ENCODE measurements at regions not wholly inside any gene's neighbourhood (a gene's known extent, or its start where the extent isn't known, plus 50 kb on each side); places are given as distances from the start of the nearest gene placed in this dataset.

DNA sequence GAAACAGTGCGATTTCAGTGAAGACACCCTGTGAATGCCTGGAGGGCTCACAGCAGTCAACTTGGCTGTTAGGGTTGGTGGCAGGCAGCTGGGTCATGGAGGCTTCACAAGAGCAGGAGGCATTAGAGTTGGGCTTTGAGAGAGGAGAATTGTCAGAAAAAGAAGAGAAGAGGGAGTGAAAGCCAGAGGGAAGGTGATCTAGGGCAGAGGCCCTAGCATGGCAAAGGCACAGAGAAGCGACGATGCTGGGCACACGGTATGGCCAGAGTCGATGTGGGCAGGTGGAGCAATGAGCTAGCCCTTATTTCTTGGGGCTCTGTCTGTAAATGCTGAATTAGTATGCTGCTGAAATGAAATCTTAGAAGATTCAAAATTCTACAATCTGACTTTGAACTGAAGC lies 52.6 kb upstream of the OLFM4 start:
- Histone ChIP-seq H3K36me3 (no peaks in the 10 kb centered on the region), H3K27me3 (no peaks in the 10 kb centered on the region), H3K4me3 (no peak overlapping the region), H3K27ac (no peak overlapping the region), H3K4me1 (ENCODE audit: low read depth) (no peaks in the 10 kb centered on the region), H3K9me3 (ENCODE audit: low read depth) (no peaks in the 10 kb centered on the region)
- TF ChIP-seq, protein P1, sequence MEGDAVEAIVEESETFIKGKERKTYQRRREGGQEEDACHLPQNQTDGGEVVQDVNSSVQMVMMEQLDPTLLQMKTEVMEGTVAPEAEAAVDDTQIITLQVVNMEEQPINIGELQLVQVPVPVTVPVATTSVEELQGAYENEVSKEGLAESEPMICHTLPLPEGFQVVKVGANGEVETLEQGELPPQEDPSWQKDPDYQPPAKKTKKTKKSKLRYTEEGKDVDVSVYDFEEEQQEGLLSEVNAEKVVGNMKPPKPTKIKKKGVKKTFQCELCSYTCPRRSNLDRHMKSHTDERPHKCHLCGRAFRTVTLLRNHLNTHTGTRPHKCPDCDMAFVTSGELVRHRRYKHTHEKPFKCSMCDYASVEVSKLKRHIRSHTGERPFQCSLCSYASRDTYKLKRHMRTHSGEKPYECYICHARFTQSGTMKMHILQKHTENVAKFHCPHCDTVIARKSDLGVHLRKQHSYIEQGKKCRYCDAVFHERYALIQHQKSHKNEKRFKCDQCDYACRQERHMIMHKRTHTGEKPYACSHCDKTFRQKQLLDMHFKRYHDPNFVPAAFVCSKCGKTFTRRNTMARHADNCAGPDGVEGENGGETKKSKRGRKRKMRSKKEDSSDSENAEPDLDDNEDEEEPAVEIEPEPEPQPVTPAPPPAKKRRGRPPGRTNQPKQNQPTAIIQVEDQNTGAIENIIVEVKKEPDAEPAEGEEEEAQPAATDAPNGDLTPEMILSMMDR (IDR thresholded peaks at IDR 0.05; ENCODE audit: low read depth, low read length): no peak
- no peak for DNase-seq (ENCODE audit: low read depth in 1 of 2, low spot score in 1 of 2)

DNA sequence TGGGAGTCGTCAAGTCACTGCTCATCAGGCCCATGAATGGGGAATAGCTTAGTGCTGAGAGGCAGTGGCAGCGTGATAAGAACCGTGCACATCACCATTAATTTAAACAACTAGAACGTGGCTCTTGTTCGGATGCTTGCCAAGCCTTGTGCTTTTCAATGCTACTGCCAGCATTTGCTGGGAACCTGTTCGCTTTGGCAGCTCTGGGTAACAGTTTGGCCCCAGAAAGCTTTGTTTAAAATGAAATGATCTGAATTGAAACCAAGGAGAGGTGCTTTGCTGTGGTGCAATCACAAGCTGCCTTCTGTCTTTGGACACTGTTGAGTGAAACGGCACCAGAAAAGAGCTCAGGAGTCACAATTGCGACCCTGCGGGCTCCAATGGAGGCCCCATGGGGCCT lies 53.5 kb upstream of the OLFM4 start:
- no peaks in the 10 kb centered on the region for H3K36me3 ChIP-seq
- no peaks in the 10 kb centered on the region for H3K4me1 ChIP-seq (ENCODE audit: low read depth)
- TF ChIP-seq, protein P1 (IDR thresholded peaks at IDR 0.05; ENCODE audit: low read depth, low read length): no peak
- H3K4me3 ChIP-seq: no peak overlapping the region
- H3K27ac ChIP-seq: no peak overlapping the region
- H3K9me3 ChIP-seq (ENCODE audit: low read depth): no peaks in the 10 kb centered on the region
- no peaks in the 10 kb centered on the region for H3K27me3 ChIP-seq
- DNase-seq (ENCODE audit: low read depth in 1 of 2, low spot score in 1 of 2): no peak

DNA sequence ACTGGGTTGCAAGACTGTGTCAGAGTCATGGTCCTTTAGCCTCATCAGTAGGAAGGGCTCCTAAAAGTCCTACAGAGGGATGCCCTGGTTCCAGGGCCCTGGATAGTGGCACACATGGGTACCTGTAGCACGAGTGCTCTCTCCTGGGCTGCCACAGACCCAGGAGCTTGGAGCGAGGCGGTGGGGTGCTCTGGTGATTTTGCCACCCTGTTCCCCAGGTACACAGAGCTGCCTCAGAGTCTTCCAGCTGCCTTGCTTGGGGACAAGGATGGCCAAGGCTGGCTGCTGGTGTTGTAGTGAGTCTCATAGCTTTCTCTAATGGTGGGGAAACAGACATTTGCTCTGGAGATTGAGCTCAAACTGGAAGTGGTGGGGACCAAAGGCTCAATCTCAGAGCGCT lies 53.9 kb upstream of the OLFM4 start:
- no peaks in the 10 kb centered on the region for H3K27me3 ChIP-seq
- no peaks in the 10 kb centered on the region for H3K36me3 ChIP-seq
- no peaks in the 10 kb centered on the region for H3K4me1 ChIP-seq (ENCODE audit: low read depth)
- TF ChIP-seq, protein P1 (IDR thresholded peaks at IDR 0.05; ENCODE audit: low read depth, low read length): no peak
- no peak overlapping the region for H3K27ac ChIP-seq
- H3K9me3 ChIP-seq (ENCODE audit: low read depth): no peaks in the 10 kb centered on the region
- no peak for DNase-seq (ENCODE audit: low read depth in 1 of 2, low spot score in 1 of 2)
- H3K4me3 ChIP-seq: no peak overlapping the region

DNA sequence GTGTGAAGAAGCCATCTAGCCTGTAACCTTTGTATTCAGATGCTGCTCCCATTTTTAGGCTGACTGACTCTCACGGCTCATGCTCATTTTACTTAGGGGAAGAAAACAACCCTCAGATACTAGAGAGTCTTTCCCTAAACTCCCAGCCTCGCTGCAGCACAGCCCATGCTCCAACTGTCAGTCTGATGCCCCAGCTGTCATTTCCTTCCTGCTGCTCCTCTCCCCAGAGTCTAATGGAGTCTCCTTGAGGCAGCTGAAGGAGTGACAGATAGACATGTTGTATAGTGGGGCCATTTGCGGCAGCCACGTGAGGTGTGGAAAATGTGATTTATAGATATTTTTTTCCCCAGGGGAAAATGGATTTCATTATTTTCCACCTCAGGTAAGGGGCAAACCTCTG lies 59.2 kb upstream of the OLFM4 start:
- no peaks in the 10 kb centered on the region for H3K4me1 ChIP-seq (ENCODE audit: low read depth)
- H3K9me3 ChIP-seq (ENCODE audit: low read depth): no peaks in the 10 kb centered on the region
- H3K27me3 ChIP-seq: no peaks in the 10 kb centered on the region
- no peak overlapping the region for H3K27ac ChIP-seq
- no peaks in the 10 kb centered on the region for H3K36me3 ChIP-seq
- H3K4me3 ChIP-seq: no peak overlapping the region
- no peak for DNase-seq (ENCODE audit: low read depth in 1 of 2, low spot score in 1 of 2)
- TF ChIP-seq, protein P1 (IDR thresholded peaks at IDR 0.05; ENCODE audit: low read depth, low read length): no peak

DNA sequence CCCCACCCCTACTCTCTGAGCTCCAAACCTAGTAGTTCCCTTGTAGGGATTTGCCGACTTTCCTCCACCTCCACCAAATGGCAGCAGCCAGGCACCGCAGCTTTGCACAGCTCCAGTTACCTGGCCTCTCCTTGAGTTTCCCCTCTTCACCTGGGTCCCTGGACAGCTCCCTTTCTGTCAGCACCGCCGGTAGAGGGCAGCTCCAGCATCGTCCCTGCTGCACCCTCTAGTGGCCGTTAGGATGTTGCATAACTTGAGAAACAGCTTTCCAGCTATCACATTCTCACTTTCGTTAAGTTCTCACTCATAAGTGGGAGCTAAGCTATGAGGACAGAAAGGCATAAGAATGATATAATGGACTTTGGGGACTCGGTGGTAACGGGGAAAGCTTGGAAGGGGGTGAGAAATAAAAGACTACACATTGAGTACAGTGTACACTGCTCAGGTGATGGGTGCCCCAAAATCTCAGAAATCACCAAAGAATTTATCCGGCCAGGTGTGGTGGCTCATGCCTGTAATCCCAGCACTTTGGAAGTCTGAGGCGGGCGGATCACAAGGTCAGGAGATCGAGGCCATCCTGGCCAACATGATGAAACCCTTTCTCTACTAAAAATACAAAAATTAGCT lies 60.4 kb upstream of the OLFM4 start:
- Histone ChIP-seq H3K27ac (no peak overlapping the region), H3K36me3 (no peaks in the 10 kb centered on the region), H3K4me1 (ENCODE audit: low read depth) (no peaks in the 10 kb centered on the region), H3K9me3 (ENCODE audit: low read depth) (no peaks in the 10 kb centered on the region), H3K4me3 (no peak overlapping the region), H3K27me3 (no peaks in the 10 kb centered on the region)
- DNase-seq (ENCODE audit: low read depth in 1 of 2, low spot score in 1 of 2): peak; percentile 77 to 91
- TF ChIP-seq, protein P1 (IDR thresholded peaks at IDR 0.05; ENCODE audit: low read depth, low read length): peak; percentile 99
